NCI-H1436 (cell line): ENCODE measurements at regions not wholly inside any gene's neighbourhood (a gene's known extent, or its start where the extent isn't known, plus 50 kb on each side); places are given as distances from the start of the nearest gene placed in this dataset.

Experiments
- DNase-seq: peaks from one replicate; lab custom pipeline; 2025; lab: John Stamatoyannopoulos, UW

DNA sequence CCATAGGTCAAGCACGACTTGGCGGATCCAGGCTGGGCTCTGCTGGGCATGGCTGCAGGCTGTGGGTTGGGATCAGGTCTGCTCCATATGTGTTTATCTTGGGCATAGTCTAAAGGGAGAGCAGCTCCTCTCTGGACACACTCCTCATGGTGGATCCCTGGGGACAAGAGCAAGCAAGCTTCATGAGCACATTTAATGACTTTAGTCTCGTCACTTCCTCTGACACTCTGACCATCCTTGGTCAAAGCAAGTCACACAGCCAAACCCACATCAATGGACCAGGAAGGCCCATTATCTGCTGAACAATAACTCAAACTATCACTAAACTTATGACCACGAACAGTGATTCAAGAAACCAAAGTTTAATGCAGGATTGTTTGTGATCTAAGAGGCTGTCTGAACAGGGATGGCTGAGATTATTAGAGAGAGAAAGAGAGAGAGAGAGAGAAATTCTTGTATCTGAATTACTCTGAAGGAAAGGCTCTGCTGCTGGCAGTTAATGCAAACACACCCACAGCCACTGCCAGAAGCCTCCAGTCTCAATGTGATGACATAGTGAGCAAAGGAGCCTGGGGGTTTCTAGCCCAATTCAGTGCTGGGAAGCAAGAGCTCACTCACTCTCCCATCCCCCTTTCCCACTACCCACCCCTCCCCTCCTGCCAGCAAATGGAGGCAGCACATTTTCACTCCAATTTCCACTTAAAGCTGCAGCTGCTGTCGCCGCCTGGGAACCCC, 490.2 kb upstream of the SULF2 start:
- no peak for DNase-seq

DNA sequence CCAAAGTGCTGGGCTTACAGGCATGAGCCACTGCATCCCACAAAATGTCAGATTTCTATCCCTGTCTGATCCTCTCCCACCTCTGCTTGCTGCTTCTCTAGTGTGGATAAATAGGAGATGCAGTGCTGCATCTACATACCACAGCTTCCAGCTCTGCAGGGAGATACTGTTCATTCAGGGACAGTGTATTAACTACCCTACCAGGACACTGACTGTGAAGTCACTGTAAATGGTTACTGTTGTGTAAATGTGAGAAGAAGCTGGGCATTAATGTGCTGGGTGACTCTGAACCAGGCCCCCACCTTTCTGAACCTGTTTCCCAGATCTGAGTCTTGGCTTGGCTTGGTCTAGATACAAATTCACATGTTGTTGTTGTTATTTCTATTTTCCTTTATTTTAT, 488.6 kb upstream of the SULF2 start:
- no peak for DNase-seq

DNA sequence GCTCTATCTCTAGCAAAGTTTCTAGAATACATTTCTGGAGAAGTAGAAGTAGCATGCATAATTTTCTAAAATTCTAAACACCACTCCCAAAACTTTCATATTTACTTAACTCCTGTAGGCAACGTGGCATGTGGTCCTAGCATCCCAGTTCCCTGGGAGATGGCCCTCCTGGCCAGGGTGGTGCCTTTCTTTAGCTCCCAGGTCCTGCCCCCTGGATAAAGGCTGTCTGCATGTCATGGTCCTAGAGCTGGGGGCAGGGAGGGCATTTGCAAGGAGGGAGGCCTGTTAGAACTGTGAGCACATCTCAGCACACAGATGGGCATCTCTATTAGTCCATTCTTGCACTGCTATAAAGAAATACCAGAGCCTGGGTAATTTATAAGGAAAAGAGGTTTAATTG, 485.6 kb upstream of the SULF2 start:
- DNase-seq: no peak

DNA sequence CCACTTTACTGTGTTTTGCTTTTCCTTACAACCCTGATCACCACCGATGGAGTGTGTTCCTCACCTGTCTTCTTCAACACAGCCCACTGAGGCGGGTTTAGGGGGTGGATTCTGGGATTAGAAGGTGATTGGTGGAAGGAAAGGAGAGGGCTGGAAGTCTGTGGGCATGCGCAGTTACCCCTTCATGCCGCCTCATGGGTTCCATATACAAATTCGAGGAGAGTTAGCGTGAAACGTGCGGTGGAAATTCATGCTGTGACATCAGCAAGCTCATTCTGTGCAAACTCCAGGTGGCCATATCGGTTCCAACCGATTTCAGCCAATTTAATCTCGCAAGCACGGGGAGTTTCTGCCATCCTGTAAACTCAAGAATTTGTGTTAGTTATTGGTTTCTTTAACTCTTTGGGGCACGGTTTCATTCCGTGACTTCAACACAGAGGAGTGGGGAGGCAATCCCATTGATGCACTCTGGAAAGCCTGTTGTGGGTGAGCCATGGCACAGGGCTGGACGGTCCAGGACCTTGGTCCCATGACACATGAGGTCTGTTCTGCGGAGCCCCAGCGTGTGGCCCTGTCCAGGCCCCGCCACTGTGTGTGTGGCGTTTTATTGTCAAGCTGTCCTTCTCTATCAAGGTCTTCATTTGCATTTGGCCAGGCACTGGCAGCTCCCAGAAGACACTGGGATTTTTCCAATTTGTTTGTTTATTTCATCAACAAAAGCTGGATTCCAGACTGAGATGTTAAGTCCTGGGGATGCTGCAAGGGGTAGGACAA, 482.8 kb upstream of the SULF2 start:
- DNase-seq: no peak

DNA sequence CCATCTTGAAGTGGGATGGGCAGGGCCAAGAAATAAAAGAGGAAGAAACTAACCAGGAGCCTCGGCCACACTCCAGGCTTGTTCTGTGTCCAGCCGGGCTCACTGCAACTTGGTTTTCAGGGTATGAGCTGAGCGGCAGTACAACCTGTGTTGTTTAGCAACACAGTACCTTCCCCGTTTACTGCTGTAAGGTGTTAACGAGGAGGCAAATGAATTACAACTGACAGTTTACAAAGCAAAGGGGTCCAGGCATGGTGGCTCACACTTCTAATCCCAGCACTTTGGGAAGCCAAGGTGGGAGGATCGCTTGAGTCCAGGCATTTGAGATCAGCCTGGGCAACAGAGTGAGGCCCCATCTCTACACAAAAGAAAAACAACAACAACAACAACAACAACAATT, 481.3 kb upstream of the SULF2 start:
- no peak for DNase-seq

DNA sequence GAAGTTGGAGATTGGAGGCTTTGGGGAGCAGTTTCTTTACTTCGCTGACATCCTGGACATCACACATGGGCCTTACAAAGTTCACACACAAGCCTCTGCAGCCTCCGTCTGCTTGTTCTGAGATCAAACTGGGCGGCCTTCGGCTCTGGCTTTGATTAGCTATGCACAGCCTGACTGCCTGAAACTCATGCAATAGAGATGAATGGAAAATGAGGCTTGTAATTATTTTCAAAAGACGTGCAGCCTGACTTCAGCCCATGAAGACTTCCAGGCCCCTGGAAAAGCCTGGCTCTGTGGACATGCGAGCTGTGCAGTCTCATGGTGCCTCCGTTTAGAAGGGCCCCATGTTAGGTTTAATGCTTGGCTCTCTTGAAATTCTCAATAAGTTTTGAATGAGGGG, 480.5 kb upstream of the SULF2 start:
- no peak for DNase-seq

DNA sequence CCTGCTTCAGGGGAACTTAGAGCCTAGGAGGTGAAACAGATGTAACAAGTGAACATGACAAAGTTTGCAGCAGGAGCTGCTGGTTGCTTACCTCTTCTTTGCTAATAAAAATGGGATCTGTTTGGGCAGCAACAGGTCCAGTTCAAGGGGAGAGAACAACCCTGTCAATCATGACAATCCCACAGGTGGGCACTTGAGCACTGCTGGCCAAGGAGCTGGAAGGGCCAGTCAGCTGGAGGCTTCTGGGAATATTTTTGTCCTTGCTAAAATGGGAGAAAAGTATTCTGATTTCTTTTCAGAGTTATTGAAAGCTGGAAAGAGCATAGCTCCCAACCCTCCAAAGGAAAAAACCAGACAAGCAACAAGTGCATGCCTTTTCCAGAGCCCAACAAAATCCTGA, 477.7 kb upstream of the SULF2 start:
- DNase-seq: no peak

DNA sequence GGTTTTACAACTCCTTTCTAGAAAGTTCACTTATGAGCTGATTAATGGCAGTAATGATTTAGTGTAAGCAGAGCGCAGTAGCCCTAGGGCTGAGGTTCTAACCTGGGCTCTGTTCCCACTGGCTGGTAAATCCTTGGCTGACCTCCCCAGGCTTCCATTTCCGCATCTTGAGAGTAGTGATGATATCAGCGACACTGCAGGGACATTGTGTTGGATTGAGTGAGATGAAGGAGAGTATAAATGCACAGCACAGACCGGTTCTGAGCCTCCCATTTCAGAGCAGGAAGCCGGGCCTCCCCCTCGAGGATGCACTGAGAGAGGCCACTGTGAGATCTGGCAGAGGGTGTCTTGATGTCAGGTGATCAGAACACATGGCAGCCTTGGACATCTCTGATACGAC, 477.2 kb upstream of the SULF2 start:
- DNase-seq: no peak

DNA sequence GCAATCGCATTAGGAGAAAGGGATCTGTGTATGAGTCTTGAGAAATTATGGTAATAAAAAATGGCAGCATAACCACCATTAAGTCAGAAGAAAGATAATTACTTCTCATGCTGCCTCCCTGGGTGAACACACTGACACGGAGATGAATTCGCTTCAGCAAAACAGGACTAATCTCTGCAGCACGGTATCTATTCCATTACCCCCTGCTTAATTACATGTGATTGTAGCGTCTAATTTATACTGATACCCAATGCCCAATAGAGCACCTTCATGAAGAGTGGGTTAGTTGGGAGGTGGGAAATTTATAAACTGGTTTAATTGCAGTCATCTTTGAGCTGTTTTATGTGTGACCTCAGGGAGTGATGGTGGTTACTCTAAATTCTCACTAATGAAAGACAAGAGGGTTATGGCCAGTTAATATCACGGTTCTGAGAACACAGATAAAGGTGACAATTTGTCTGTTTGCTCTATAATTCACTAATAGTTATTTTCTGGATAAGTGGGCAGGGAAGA, 476.2 kb upstream of the SULF2 start:
- DNase-seq: no peak

DNA sequence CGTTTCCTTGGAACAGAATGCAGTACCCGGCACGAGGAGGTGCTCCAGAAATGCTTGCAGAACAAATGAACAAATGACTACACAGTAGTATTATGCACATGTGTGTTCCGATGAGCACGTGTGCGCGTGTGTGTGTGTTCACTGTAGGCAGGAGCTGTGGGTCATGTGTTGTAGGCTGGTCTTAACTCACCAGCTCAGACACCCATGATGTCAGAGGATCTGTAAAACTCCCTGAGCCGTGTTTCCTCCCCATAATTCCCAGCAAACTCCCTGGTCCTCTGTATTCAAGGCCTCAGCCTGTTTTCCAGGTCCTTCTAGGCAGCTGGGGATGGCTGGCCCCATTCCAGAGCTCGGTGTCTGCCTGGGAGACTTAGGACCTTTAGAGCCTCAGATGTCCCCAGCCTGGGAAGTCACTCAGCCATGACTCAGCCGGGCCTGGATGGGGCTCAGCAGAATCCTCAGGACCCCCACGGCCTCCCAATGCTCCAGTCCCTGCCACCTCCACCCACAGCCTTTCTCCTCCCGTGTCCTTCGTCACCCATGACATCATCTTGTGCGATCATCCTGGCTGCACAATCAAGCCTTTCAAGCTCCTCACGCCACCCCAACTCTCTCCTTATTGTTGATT, 475.0 kb upstream of the SULF2 start:
- DNase-seq: no peak

DNA sequence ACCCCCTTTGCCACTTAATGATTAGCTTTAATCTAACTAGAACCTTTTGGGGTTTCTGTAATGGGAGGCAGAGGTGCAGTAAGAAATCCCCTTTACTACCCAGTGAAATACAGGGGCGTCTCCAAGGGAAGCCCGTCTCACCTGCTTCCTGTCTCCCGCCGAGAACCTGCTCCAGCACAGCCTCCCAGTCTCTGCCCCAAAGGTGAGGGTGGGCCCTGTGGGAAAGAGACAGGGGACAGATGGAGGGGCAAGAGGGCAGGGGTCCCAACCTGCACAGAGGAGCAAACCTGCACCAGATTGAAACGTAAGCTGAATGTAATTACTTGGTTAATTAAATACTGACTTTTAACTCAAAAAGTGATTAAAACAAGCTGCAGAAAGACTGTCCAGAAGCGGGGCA, 474.2 kb upstream of the SULF2 start:
- DNase-seq: no peak

DNA sequence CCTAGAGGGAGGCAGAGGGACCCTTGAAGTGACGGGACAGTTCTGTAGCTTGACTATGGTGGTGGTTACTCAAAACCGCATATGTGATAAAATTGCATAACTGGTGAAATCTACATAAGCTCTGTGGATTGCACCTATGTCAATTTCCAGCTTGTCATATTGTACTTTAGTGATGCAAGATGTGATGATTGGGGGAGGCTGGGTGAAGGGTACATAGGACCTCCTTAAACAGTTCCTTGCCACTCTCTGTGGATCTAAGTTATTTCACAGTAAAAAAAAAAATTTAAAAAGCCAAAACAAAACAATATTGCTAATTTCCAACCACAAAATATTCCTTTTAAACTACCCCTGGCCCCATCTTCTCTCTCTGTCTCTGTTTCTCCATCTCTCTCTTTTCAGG, 472.6 kb upstream of the SULF2 start:
- DNase-seq: no peak

DNA sequence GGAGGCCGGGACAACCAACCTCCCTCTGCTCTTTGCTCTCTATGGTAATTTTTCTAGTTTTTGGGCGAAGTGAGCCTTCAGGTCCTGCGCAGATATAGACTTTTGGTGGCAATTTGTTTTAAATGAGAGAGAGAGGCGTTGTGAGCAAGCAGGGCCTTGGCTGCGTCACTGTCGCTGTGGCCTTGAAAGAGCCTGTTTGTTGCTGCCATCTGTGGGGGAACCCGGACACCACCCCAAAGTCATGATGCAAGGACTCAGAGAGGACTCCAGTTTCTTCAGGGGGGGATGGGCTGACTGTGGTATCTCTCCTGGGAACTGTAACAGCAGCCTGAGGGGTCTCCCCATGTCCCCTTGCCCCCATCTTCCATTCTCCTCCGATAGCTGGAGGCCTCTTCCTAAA, 462.7 kb upstream of the SULF2 start:
- no peak for DNase-seq

DNA sequence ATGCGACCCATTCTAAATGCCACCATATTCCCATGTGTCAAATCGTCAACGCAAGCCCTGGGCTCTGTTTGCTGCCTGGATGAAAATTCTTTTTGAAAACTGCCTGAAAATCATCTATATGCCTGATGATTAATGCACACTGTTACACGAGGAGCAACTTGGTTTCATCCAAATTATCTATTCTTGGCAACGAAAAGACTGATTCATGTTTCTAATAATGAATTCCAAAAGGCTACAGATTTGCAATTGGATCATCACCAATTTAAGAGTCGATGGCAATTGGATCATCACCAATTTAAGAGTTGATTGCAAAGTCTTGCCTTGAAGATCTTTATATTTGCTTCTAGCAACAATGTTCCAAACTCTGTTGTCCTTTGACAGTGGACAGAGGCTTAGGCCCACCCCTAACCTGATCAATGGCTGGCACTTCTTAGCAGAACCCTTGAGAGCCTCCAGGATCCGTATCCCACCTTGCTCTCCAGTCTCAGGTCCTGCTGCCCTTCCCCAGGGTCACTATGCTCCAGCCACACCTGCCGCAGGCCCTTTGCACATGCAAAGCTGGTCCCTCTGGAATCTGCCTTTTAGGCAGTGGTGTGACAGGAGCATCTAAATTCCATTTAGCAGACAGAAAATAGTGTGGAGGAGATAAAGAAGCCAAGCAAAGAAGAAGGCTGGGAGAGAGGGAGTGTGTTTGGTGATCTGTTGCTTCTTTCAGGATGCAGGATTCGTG, 460.9 kb upstream of the SULF2 start:
- DNase-seq: no peak

DNA sequence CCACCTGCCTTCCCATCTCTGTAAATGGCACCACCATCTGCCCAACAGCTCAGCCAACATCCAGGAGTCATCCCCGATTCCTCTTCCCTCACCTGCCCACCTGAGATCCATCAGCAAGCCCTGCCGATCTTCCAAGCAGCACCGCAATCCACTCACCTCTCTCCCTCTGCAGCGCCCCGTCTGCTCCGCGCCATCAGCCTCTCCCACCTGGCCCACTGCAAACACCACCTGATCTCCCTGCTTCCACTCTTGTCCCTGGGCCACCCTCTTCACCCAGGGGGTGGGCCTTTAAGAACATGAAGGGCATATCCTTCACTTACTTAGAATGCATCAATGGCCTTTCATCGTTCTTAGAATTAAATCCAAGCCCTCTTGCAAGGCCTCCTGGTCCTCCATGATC, 457.3 kb upstream of the SULF2 start:
- DNase-seq: no peak

DNA sequence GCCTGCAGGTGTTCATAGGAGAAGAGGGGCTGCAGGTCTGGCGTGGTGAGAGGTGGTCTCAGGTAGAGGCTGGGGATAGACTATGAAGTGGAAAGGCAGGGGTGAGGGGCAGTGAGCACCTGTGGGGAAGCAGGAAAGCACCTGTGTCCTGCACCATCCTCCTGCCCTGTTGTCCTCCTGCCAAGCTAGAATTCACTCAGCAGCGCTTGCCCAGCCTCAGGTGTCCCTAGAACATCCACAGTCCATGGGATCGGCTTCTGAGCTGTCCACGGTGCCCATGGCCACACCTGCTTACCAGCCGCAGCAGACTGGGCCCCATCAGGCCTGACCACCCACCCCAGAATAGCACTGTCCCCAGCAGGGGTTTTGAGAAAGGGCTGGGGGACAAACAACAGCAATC, 456.2 kb upstream of the SULF2 start:
- no peak for DNase-seq

DNA sequence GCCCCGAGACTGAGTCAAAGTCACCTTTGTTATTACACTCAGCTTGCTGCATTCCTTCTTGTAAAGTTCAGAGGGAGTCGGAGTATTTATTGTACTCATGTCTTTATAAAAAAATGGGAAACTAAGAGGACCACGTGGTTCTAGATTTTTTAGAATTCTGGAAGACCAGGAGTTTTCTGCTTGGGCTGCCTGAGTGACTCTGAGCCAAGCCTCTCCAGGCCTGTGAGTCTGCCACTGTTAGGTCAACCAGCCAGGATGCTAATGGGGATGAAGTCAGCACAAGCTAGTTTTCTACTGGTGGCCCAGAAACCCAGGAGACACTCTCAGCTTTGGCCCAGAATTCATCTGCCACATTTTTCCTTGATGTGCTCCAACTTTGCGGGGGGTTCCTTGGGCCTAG, 453.5 kb upstream of the SULF2 start:
- DNase-seq: no peak

DNA sequence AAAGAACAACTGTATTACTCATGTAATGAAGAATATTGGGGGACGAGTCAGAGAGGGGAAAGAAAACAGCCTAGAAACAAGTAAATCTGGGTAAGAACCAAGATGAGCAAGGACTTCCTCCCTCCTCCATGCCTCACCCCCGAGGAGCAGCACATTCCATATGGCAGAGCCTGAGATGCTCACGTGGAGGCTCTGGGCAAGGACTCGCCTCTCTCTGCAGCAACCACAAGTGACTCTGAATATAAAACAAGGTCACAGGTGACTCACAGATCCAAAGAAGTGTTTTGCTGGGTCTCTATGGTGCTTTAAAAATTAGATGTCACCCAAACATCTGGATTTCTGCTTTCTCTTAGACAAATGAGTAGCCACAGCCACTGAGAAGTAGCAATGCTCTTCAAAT, 453.0 kb upstream of the SULF2 start:
- no peak for DNase-seq

DNA sequence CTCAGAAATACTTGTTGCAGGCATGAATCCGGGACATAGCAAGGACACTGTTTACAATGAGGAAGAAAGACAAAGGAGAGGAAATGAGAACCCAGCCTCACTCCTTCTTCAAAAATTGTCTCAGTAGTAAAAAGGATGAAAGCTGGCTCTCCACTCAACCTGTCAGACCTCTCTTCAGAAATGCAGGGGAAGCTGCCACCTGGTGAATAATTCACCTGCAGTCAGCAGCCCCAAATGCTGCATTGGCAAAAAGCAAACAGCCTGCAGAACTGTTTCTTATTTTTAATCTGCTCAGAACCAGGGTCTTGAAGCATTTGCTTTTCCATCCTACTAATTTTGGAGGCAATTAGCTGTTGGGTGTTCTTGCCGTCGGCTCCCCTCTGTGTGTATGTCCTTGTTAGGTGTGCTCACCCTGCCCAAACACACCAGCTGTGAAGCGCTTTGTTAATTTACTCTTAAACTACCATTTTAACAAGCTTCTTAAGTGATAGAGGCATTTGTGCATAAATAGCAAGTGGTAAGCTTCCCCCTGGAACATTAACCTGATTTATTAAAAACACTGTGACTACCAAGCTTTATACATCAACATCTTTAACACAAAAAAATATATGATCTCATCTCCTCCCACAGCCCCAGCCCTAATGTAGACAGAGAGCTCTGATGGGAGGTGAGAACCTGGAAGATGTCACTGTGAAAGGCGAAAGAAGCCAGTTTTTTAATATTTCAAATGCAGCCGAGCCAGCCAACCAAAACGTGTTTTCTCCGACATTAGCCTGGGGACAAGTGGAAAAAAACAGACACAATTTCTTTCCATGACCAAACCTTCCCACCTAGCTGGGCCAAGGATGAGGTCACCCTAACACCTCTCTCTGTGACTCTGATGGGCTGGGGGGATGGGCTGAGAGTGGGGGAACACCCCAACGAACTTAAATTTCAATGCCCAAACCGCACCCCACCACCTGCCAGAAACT, 451.0 kb upstream of the SULF2 start:
- DNase-seq: no peak

DNA sequence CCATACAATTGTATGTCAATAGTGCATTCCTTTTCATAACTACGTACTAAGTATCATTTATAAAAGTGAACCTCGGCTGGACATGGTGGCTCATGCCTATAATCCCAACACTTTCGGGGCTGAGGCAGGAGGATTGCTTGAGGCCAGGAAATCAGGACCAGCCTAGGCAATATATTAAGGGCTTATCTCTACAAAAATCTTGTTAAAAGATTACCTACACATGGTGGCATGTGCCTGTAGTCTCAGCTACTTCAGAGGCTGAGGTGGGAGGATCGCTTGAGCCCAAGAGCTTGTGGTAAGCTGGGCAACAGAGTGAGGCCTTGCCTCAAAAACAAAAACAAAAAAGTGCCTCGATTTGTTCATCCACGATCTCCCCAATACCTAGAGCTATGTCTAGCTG, 449.7 kb upstream of the SULF2 start:
- DNase-seq: no peak

DNA sequence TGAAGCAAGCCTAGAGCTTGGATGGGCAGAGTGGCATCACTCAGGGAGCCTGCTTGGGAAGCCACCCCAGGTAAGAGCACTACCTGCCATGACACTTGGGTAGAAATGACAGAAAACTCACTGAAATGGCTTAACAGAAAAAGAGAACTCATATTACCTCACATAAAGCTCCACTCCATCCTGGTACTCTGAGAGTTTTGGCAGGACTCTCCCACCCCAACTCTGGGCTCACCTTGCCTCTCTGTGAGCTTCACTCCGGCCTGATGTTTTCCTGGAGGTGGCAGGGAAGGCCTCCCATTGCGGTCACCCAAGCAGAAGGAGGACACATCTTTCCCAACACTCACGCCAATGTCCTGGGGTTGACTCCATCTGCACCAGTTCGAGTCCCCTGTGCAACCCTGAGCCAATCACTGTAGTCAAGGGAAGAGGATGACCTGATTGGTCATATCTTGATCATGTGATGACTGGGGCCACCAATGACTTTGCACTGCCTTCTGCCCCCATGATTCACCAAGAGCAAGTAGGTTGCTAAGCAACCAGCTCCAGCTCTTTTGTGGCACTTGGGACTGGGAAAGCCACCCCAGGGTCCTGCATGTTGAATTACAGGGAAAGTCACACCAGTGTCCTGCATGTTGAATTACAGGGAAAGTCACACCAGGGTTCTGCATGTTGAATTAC, 446.1 kb upstream of the SULF2 start:
- no peak for DNase-seq
